ENCODE measurements at regions not wholly inside any gene's neighbourhood (a gene's known extent, or its start where the extent isn't known, plus 50 kb on each side); places are given as distances from the start of the nearest gene placed in this dataset.

DNA sequence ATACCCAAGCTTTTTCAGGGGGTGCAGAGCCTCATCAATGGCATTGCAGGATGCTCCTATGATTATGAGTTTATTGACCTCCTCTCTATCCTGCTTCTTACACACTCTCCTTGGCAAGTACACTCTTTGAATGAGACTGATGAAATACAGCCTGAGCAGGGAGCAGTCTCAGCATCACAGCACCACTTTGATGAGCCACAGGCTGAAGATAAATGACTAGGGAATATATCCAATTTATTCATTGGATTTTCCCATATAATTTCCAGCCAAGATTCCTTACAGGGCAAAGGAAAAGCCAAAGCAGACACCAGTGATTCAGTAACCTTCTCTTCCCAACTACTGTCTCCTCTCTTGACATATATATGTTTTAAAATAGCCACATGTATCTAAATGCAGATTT lies 79.2 kb downstream of the CASP12 start (continued):
- TF ChIP-seq CHD7 (IDR thresholded peaks at IDR 0.05; ENCODE audit: insufficient replicate concordance, low read length), result no peak
- TF ChIP-seq, protein P1, sequence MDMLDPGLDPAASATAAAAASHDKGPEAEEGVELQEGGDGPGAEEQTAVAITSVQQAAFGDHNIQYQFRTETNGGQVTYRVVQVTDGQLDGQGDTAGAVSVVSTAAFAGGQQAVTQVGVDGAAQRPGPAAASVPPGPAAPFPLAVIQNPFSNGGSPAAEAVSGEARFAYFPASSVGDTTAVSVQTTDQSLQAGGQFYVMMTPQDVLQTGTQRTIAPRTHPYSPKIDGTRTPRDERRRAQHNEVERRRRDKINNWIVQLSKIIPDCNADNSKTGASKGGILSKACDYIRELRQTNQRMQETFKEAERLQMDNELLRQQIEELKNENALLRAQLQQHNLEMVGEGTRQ (IDR thresholded peaks at IDR 0.05; ENCODE audit: low read length), result no peak
- TF ChIP-seq HDAC2 (IDR thresholded peaks at IDR 0.05; ENCODE audit: borderline replicate concordance in 1 of 2, low read depth in 2 of 2, low read length in 2 of 2), result no peak
- no peak for TF ChIP-seq HDAC6 (IDR thresholded peaks at IDR 0.05; ENCODE audit: low read depth, low read length)
- no peak for TF ChIP-seq RXRA (IDR thresholded peaks at IDR 0.05; ENCODE audit: insufficient read depth, low read depth, low read length)
- no peak for TF ChIP-seq MAFK (IDR thresholded peaks at IDR 0.05; ENCODE audit: low read depth, low read length)

All from H1 (cell line).